Stimulated activated CD8-positive, alpha-beta memory T cell treated with anti-CD3 and anti-CD28 coated beads, Interleukin-7, amount 100 ng/mL, for 24 hours (primary cell): ENCODE measurements at regions not wholly inside any gene's neighbourhood (a gene's known extent, or its start where the extent isn't known, plus 50 kb on each side); places are given as distances from the start of the nearest gene placed in this dataset.

Experiments used
- DNase-seq: peaks from one replicate; pipeline ENCODE4 v3.0.0-alpha.2; 2020; ENCODE audit warnings: low read depth

GRCh38 chr2:88281302-88282217, 111.4 kb downstream of the THNSL2 start:
- DNase-seq, result no peak

- DNase-seq, result no peak
Observed at GRCh38 chr2:88269836-88270235, 99.7 kb downstream of the THNSL2 start.

GRCh38 chr2:88265352-88266303, 95.5 kb downstream of the THNSL2 start:
- no peak for DNase-seq

- no peak for DNase-seq
Observed at GRCh38 chr2:88263861-88264260, 93.7 kb downstream of the THNSL2 start.

GRCh38 chr2:88261725-88262124, 91.6 kb downstream of the THNSL2 start:
- no peak for DNase-seq

- no peak for DNase-seq
Observed at GRCh38 chr2:88258208-88258607, 88.1 kb downstream of the THNSL2 start.

GRCh38 chr2:88254437-88255091, 84.4 kb downstream of the THNSL2 start:
- no peak for DNase-seq

- DNase-seq, result no peak
Observed at GRCh38 chr2:88253997-88254396, 83.9 kb downstream of the THNSL2 start.

GRCh38 chr2:88253375-88253774, 83.2 kb downstream of the THNSL2 start:
- DNase-seq, result no peak

GRCh38 chr2:88252646-88253045, 82.5 kb downstream of the THNSL2 start:
- no peak for DNase-seq

- no peak for DNase-seq
Observed at GRCh38 chr2:88252111-88252510, 82.0 kb downstream of the THNSL2 start.

GRCh38 chr2:88250404-88250803, 80.3 kb downstream of the THNSL2 start:
- DNase-seq, result no peak

GRCh38 chr2:88248280-88248828, 78.2 kb downstream of the THNSL2 start:
- DNase-seq, result no peak

GRCh38 chr2:88247531-88247930, 77.4 kb downstream of the THNSL2 start:
- no peak for DNase-seq

GRCh38 chr2:88245109-88245508, 75.0 kb downstream of the THNSL2 start:
- no peak for DNase-seq

- DNase-seq, result no peak
Observed at GRCh38 chr2:88239781-88240180, 69.6 kb downstream of the THNSL2 start.

GRCh38 chr2:88236666-88237065, 66.5 kb downstream of the THNSL2 start:
- DNase-seq, result no peak
